GM23248 (cell line): ENCODE measurements at regions not wholly inside any gene's neighbourhood (a gene's known extent, or its start where the extent isn't known, plus 50 kb on each side); places are given as distances from the start of the nearest gene placed in this dataset.

Source experiments
- DNase-seq: peaks from one replicate; pipeline ENCODE4 v3.0.0-alpha.2; 2015
- H2AFZ ChIP-seq: fragments of 200-600 bp; sonication (generic); 2 replicates; pipeline ENCODE4 v1.6.1; 2016; ENCODE audit warnings: antibody characterized with exemption
- H3F3A ChIP-seq: fragments of 200-600 bp; sonication (generic); 2 replicates; pipeline ENCODE4 v1.6.1; 2016; ENCODE audit warnings: mild to moderate bottlenecking, antibody characterized with exemption, mixed run types; ENCODE audit not compliant: insufficient read depth
- H3K27ac ChIP-seq: fragments of 200-600 bp; sonication (generic); 2 replicates; pipeline ENCODE4 v1.5.1; 2016; ENCODE audit warnings: mild to moderate bottlenecking
- H3K27me3 ChIP-seq: fragments of 200-600 bp; sonication (generic); replicated peaks from 2 replicates; pipeline ENCODE4 v1.6.1; 2016; ENCODE audit warnings: mild to moderate bottlenecking; ENCODE audit not compliant: insufficient read depth
- H3K36me3 ChIP-seq: fragments of 200-600 bp; sonication (generic); 2 replicates; pipeline ENCODE4 v1.6.1; 2016; ENCODE audit warnings: low read depth, mild to moderate bottlenecking
- H3K4me1 ChIP-seq: fragments of 200-600 bp; sonication (generic); 2 replicates; pipeline ENCODE4 v1.6.1; 2016; ENCODE audit warnings: mild to moderate bottlenecking; ENCODE audit not compliant: insufficient read depth
- H3K4me2 ChIP-seq: fragments of 200-600 bp; sonication (generic); one replicate; pipeline ENCODE4 v1.6.1; 2016; ENCODE audit warnings: mild to moderate bottlenecking; ENCODE audit not compliant: unreplicated experiment
- H3K4me3 ChIP-seq: fragments of 200-600 bp; sonication (generic); 2 replicates; pipeline ENCODE4 v1.5.1; 2016; ENCODE audit warnings: mild to moderate bottlenecking
- H3K79me2 ChIP-seq: fragments of 200-600 bp; sonication (generic); 2 replicates; pipeline ENCODE4 v1.6.1; 2016; ENCODE audit warnings: mild to moderate bottlenecking; ENCODE audit not compliant: insufficient read depth
- H3K9ac ChIP-seq: fragments of 200-600 bp; sonication (generic); 2 replicates; pipeline ENCODE4 v1.6.1; 2016; ENCODE audit warnings: mild to moderate bottlenecking
- H3K9me2 ChIP-seq: fragments of 200-600 bp; sonication (generic); 2 replicates; pipeline ENCODE4 v1.6.1; 2016; ENCODE audit warnings: mixed run types, mild to moderate bottlenecking, moderate library complexity; ENCODE audit not compliant: insufficient read depth
- H3K9me3 ChIP-seq: fragments of 200-600 bp; sonication (generic); one replicate; pipeline ENCODE4 v1.6.1; 2017; ENCODE audit warnings: low read depth
- H4K20me1 ChIP-seq: fragments of 200-600 bp; sonication (generic); 2 replicates; pipeline ENCODE4 v1.6.0; 2016; ENCODE audit not compliant: insufficient read depth
- EZH2 ChIP-seq: fragments of 200-600 bp; sonication (generic); IDR thresholded peaks from 2 replicates; pipeline ENCODE4 v1.6.1; 2018; ENCODE audit warnings: antibody characterized with exemption, mild to moderate bottlenecking; ENCODE audit not compliant: insufficient read depth, poor library complexity, severe bottlenecking
- EZH2phosphoT487 ChIP-seq: fragments of 200-600 bp; sonication (generic); IDR thresholded peaks from 2 replicates; pipeline ENCODE4 v1.6.1; 2018; ENCODE audit warnings: antibody characterized with exemption, moderate library complexity, mild to moderate bottlenecking, low read depth; ENCODE audit not compliant: insufficient read depth
- WGBS, 2 experiments: methylation state at CpG; one replicate each; pipeline ENCODE4 v1.1.6; 2015 to 2017; ENCODE audit warnings: low lambda C conversion rate in 2 of 2, low coverage in 1 of 2; ENCODE audit errors: missing lambda C conversion rate in 2 of 2; 5-methylcytosine and 5-hydroxymethylcytosine counted together
- in situ Hi-C: fragments of 300-500 bp; cut with MboI; formaldehyde crosslinking; loops from 2 replicates; pipeline ENCODE4 v1.15.0; 2020

GRCh38 chr9:88757406-88758010 is 222.5 kb downstream of the NXNL2 start:
- H3K4me3 ChIP-seq: no peak overlapping the region
- DNase-seq: no peak
- no peaks in the 10 kb centered on the region for H3K27me3 ChIP-seq
- no peaks in the 10 kb centered on the region for H3K36me3 ChIP-seq
- TF ChIP-seq EZH2 (no peak), EZH2phosphoT487 (no peak)
- H2AFZ ChIP-seq: no peak overlapping the region
- peaks cover 8% of the 10 kb centered on the region; the same call in 1 of the 2 replicates for H3K4me1 ChIP-seq
- no peaks in the 10 kb centered on the region for H3F3A ChIP-seq
- H3K9ac ChIP-seq: no peak overlapping the region
- no peaks in the 10 kb centered on the region for H3K9me3 ChIP-seq
- WGBS, 2 experiments: 70 to 76% methylated on average over 9 of the region's 9 CpGs
- no peaks in the 10 kb centered on the region for H3K79me2 ChIP-seq
- no peaks in the 10 kb centered on the region for H3K9me2 ChIP-seq
- in situ Hi-C loops: no loop called here
- no peak overlapping the region for H3K4me2 ChIP-seq
- no peaks in the 10 kb centered on the region for H4K20me1 ChIP-seq
- no peak overlapping the region for H3K27ac ChIP-seq

DNA sequence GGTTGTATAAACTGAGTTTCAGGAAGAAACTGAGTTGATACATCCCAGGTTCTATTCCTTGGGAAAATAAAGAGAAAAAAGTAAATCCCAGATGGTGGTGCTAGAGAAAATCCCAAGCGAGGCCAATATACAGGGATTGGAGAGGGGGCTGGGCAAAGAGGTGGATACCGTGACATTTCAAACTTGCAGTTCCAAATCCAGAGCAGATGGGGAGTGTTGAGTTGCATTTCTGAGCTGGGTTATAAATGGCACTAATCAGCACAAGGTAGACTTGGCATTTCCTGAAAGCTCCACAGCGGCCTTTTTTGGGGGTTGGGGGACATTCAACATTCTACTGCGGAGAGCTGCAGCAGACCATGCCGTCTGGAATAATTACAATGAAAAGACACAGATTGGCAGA is 224.4 kb downstream of the NXNL2 start:
- no peaks in the 10 kb centered on the region for H3K27me3 ChIP-seq
- H3K9me2 ChIP-seq: no peaks in the 10 kb centered on the region
- in situ Hi-C loops: no loop called here
- no peaks in the 10 kb centered on the region for H3K79me2 ChIP-seq
- DNase-seq: no peak
- H3K4me2 ChIP-seq: no peak overlapping the region
- H3K27ac ChIP-seq: no peak overlapping the region
- TF ChIP-seq EZH2phosphoT487 (no peak), EZH2 (no peak)
- 75 to 80% methylated on average over 5 of the region's 5 CpGs for WGBS, 2 experiments
- H4K20me1 ChIP-seq: no peaks in the 10 kb centered on the region
- H3K4me3 ChIP-seq: no peak overlapping the region
- no peaks in the 10 kb centered on the region for H3K36me3 ChIP-seq
- no peak overlapping the region for H2AFZ ChIP-seq
- no peak overlapping the region for H3K9ac ChIP-seq
- H3K9me3 ChIP-seq: no peaks in the 10 kb centered on the region
- H3F3A ChIP-seq: no peaks in the 10 kb centered on the region
- peaks cover 8% of the 10 kb centered on the region; the same call in 1 of the 2 replicates for H3K4me1 ChIP-seq

DNA sequence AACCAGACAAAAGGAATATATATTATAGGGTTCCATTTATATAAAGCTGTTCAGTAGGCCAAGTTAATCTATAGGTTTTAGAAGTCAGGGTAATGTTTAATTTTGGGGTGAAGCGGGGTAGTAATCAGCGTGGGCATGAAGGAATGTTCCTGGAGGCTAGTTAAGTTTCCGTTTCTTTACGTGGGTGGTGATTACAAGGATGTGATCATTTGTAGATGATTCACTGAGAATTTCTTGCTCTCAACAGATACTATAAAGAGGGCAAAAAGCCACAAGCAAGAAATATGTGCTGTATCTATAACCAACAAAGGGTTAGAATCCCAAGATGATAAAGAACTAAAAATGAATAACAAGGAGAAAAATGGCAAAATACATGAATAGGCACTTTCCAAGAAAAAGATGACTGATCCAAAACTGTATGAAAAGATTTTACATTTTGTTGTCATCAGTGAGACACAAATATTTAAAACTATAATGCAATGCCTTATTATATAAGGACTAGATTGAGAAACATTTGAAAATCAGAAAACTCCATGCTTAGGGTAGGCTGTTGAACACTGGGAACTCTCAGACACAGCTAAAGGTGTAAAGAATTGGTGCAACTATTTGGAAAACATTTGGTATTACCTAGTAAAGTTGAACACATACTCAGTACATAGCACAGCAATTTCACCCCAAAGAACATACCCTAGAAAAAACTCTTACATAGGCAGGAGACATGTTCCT is 224.3 kb upstream of the S1PR3 start:
- H3K79me2 ChIP-seq: no peaks in the 10 kb centered on the region
- no peaks in the 10 kb centered on the region for H3K9me3 ChIP-seq
- no peaks in the 10 kb centered on the region for H3K27me3 ChIP-seq
- H3K4me1 ChIP-seq: peaks cover 31% of the 10 kb centered on the region
- peak overlapping the region; percentile 71 for H3K4me2 ChIP-seq
- in situ Hi-C loops: loop anchor here (10.0 kb wide), 1 partner anchor 58 kb away; no protein-coding TSS in a partner anchor
- H3K36me3 ChIP-seq: no peaks in the 10 kb centered on the region
- H3F3A ChIP-seq: peaks cover 17% of the 10 kb centered on the region; the same call in 1 of the 2 replicates
- H3K27ac ChIP-seq: peak overlapping the region; percentile 46
- H2AFZ ChIP-seq: no peak overlapping the region
- peak; percentile 87 for DNase-seq
- 0 to 1% methylated on average over 4 of the region's 4 CpGs for WGBS, 2 experiments
- no peaks in the 10 kb centered on the region; the same call in 1 of the 2 replicates for H3K9me2 ChIP-seq
- TF ChIP-seq EZH2phosphoT487 (peak; percentile 81), EZH2 (no peak)
- no peaks in the 10 kb centered on the region for H4K20me1 ChIP-seq
- H3K9ac ChIP-seq: no peak overlapping the region
- peak overlapping the region; percentile 37; the same call in 1 of the 2 replicates for H3K4me3 ChIP-seq

DNA sequence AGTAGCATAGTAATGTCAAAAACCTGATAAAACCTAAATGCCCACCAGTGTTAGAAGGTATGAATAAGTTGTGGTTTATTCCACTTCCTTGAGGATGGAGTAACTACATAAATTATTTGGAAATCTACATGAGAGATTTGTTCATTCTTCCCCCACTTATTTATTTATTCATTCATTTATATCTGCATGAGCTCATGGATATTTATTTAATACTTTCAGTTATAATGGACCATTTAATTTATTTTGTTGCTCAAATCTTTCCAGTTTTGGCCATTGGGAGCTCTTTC is 223.8 kb upstream of the S1PR3 start:
- H4K20me1 ChIP-seq: no peaks in the 10 kb centered on the region
- TF ChIP-seq EZH2: no peak
- TF ChIP-seq EZH2phosphoT487: no peak
- no peaks in the 10 kb centered on the region; the same call in 1 of the 2 replicates for H3K9me2 ChIP-seq
- peak; percentile 51 for DNase-seq
- no peaks in the 10 kb centered on the region for H3K79me2 ChIP-seq
- peak overlapping the region; percentile 71 for H3K4me2 ChIP-seq
- H3K27me3 ChIP-seq: no peaks in the 10 kb centered on the region
- H3K36me3 ChIP-seq: no peaks in the 10 kb centered on the region
- no peak overlapping the region for H2AFZ ChIP-seq
- no peak overlapping the region for H3K4me3 ChIP-seq
- H3K4me1 ChIP-seq: peaks cover 34% of the 10 kb centered on the region
- H3K27ac ChIP-seq: peak overlapping the region; percentile 46
- in situ Hi-C loops: loop anchor here (10.0 kb wide), 1 partner anchor 57 kb away; no protein-coding TSS in a partner anchor
- peaks cover 17% of the 10 kb centered on the region; the same call in 1 of the 2 replicates for H3F3A ChIP-seq
- no peaks in the 10 kb centered on the region for H3K9me3 ChIP-seq
- H3K9ac ChIP-seq: no peak overlapping the region
